IMR-90 (cell line): ENCODE measurements at regions not wholly inside any gene's neighbourhood (a gene's known extent, or its start where the extent isn't known, plus 50 kb on each side); places are given as distances from the start of the nearest gene placed in this dataset.

Source experiments
- ATAC-seq: fragments of 200-7000 bp; cut with Tn5 transposase; 2 replicates; pipeline ENCODE4 v1.9.1; 2020; ENCODE audit warnings: low read depth, mild to moderate bottlenecking, moderate library complexity
- BruUV-seq: library from RNA; stranded (reverse); fragments of 400-500 nt; replicated peaks from 2 replicates; lab custom pipeline; 2021; lab: Mats Ljungman, UMichigan
- CTCF ChIA-PET: fragments of 300-600 bp; formaldehyde crosslinking; extraction: SDS; loops from one replicate; lab custom pipeline; 2021; ENCODE audit warnings: antibody characterized with exemption; lab: Yijun Ruan, JAX
- POLR2A ChIA-PET: fragments of 300-600 bp; sonication (Branson Sonifier 250); formaldehyde crosslinking; loops from one replicate; lab custom pipeline; 2022; ENCODE audit warnings: antibody characterized with exemption; ENCODE audit not compliant: unreplicated experiment; lab: Charles Lee
- DNase-seq: peaks from one replicate; pipeline ENCODE4 v3.0.0; 2013
- H2AFZ ChIP-seq: replicated peaks from 2 replicates; pipeline ENCODE3; 2013; ENCODE audit warnings: low read length, mild to moderate bottlenecking; ENCODE audit not compliant: poor library complexity
- H2AK5ac ChIP-seq: 2 replicates; pipeline ENCODE4 v1.6.1; 2013; ENCODE audit warnings: low read depth, low read length, inconsistent platforms
- H2AK9ac ChIP-seq: replicated peaks from 2 replicates; pipeline ENCODE3; 2013; ENCODE audit warnings: mild to moderate bottlenecking, low read depth, low read length, moderate library complexity; ENCODE audit not compliant: poor library complexity
- H2BK120ac ChIP-seq: 2 replicates; pipeline ENCODE4 v1.6.1; 2013; ENCODE audit warnings: low read depth, low read length, inconsistent platforms
- H2BK15ac ChIP-seq: 3 replicates; pipeline ENCODE4 v1.6.1; 2013; ENCODE audit warnings: low read depth, low read length, inconsistent platforms
- H2BK20ac ChIP-seq: 2 replicates; pipeline ENCODE4 v1.6.1; 2013; ENCODE audit warnings: low read depth, mild to moderate bottlenecking, inconsistent platforms, low read length, moderate library complexity
- H2BK5ac ChIP-seq: 2 replicates; pipeline ENCODE4 v1.6.1; 2013; ENCODE audit warnings: mild to moderate bottlenecking, low read depth, low read length, inconsistent platforms; ENCODE audit not compliant: poor library complexity, severe bottlenecking
- H3K14ac ChIP-seq: replicated peaks from 2 replicates; pipeline ENCODE4 v1.6.1; 2013; ENCODE audit warnings: low read depth, low read length, inconsistent platforms
- H3K18ac ChIP-seq: 2 replicates; pipeline ENCODE4 v1.6.1; 2013; ENCODE audit warnings: low read depth, low read length, control low read depth
- H3K23ac ChIP-seq: 2 replicates; pipeline ENCODE4 v1.6.1; 2013; ENCODE audit warnings: low read depth, low read length, inconsistent platforms
- H3K27ac ChIP-seq: 2 replicates; pipeline ENCODE4 v1.5.1; 2013; ENCODE audit warnings: mild to moderate bottlenecking, control low read depth, low read length; ENCODE audit not compliant: insufficient read depth
- H3K27me3 ChIP-seq: 2 replicates; pipeline ENCODE4 v1.6.1; 2013; ENCODE audit warnings: low read length; ENCODE audit not compliant: control insufficient read depth, insufficient read depth
- H3K36me3 ChIP-seq: 2 replicates; pipeline ENCODE4 v1.6.1; 2013; ENCODE audit warnings: low read length, mixed read lengths; ENCODE audit not compliant: control insufficient read depth, insufficient read depth
- H3K4ac ChIP-seq: 2 replicates; pipeline ENCODE4 v1.6.1; 2013; ENCODE audit warnings: low read depth, low read length, inconsistent platforms
- H3K4me1 ChIP-seq: 2 replicates; pipeline ENCODE4 v1.6.1; 2013; ENCODE audit warnings: low read length, mixed read lengths; ENCODE audit not compliant: control insufficient read depth, insufficient read depth
- H3K4me2 ChIP-seq: 2 replicates; pipeline ENCODE4 v1.6.1; 2013; ENCODE audit warnings: low read depth, mild to moderate bottlenecking, control low read depth, low read length, moderate library complexity
- H3K4me3 ChIP-seq: 2 replicates; pipeline ENCODE4 v1.5.1; 2013; ENCODE audit warnings: low read depth, mild to moderate bottlenecking, control low read depth, low read length, moderate library complexity; ENCODE audit not compliant: insufficient read depth
- H3K56ac ChIP-seq: 2 replicates; pipeline ENCODE4 v1.6.1; 2013; ENCODE audit warnings: low read length, inconsistent platforms; ENCODE audit not compliant: insufficient read depth; ENCODE audit errors: extremely low read depth
- H3K79me1 ChIP-seq, 2 experiments: 2 replicates each; pipeline ENCODE4 v1.6.1; 2013; ENCODE audit warnings: low read length in 2 of 2, inconsistent platforms in 1 of 2, low read depth in 1 of 2
- H3K9ac ChIP-seq: 2 replicates; pipeline ENCODE4 v1.6.1; 2013; ENCODE audit warnings: low read depth, low read length, control low read depth
- H3K9me1 ChIP-seq: 2 replicates; pipeline ENCODE4 v1.6.1; 2013; ENCODE audit warnings: low read length, inconsistent platforms; ENCODE audit not compliant: insufficient read depth
- H3K9me3 ChIP-seq: 2 replicates; pipeline ENCODE4 v1.6.1; 2013; ENCODE audit warnings: low read length; ENCODE audit not compliant: control insufficient read depth, insufficient read depth
- H4K20me1 ChIP-seq: 2 replicates; pipeline ENCODE4 v1.6.1; 2013; ENCODE audit warnings: low read length, inconsistent platforms; ENCODE audit not compliant: insufficient read depth
- H4K5ac ChIP-seq: 2 replicates; pipeline ENCODE4 v1.6.1; 2013; ENCODE audit warnings: mild to moderate bottlenecking, low read depth, low read length, control low read depth
- H4K8ac ChIP-seq, 2 experiments: 2 replicates each; pipeline ENCODE4 v1.6.1; 2013; ENCODE audit warnings: low read depth in 2 of 2, low read length in 2 of 2, control low read depth in 1 of 2, inconsistent platforms in 1 of 2
- H4K91ac ChIP-seq: 2 replicates; pipeline ENCODE4 v1.6.1; 2013; ENCODE audit warnings: low read depth, low read length, inconsistent platforms; ENCODE audit not compliant: insufficient read depth
- BHLHE40 ChIP-seq: fragments of 150-350 bp; IDR thresholded peaks from 2 replicates; pipeline ENCODE4 v1.6.1; 2016; ENCODE audit warnings: mild to moderate bottlenecking, low read depth, low read length
- MAFK ChIP-seq: IDR thresholded peaks from 2 replicates; pipeline ENCODE4 v1.6.1; 2012; ENCODE audit warnings: low read depth, low read length, improper control_type of control experiment
- NFE2L2 ChIP-seq: fragments of 150-350 bp; IDR thresholded peaks from 2 replicates; pipeline ENCODE4 v1.6.1; 2016; ENCODE audit warnings: low read depth, mild to moderate bottlenecking, low read length
- RCOR1 ChIP-seq: IDR thresholded peaks from 2 replicates; pipeline ENCODE4 v1.6.1; 2012; ENCODE audit warnings: mild to moderate bottlenecking, low read length, improper control_type of control experiment; ENCODE audit not compliant: insufficient replicate concordance
- dilution Hi-C: fragments of 300-500 bp; cut with HindIII; formaldehyde crosslinking; loops from one replicate; pipeline ENCODE4 v1.14.3; 2018; ENCODE audit warnings: low sequenced_read_pairs; ENCODE audit not compliant: unreplicated experiment
- in situ Hi-C: fragments of 300-500 bp; cut with MboI; formaldehyde crosslinking; loops from 3 replicates; pipeline ENCODE4 v1.14.3; 2019; ENCODE audit warnings: low sequenced_read_pairs, inconsistent platforms, mixed read lengths
- intact Hi-C: fragments of 100-400 bp; cut with micrococcal nuclease; formaldehyde crosslinking; loops from 2 replicates; pipeline ENCODE4 v1.10.0; 2022

DNA sequence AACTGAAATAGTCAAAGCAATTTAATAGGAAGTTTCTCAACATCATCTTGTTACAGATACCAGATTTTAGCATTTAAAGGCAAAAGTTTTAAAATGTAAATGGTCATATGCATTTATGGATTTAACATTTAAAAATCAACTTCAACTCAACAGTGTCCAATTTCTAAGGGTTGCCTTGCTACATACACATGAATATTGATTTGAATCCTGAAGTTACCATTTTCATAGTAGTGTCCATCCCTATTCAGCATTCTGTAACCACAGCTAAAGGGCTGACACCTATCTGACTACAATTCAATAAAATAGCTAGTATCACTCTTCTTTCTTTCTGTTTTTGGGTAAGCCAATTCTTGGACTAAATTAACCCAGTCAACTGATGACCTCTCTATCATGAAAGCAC is 164.0 kb upstream of the CFAP20DC start:
- TF ChIP-seq RCOR1 (no peak), NFE2L2 (no peak), MAFK (no peak), BHLHE40 (no peak)
- Histone ChIP-seq H3K18ac (no peak overlapping the region; the same call in 1 of the 2 replicates), H3K4ac (no peak overlapping the region), H2AK5ac (no peak overlapping the region), H2BK120ac (no peak overlapping the region), H3K9ac (no peak overlapping the region), H3K56ac (no peak overlapping the region), H2BK15ac (no peak overlapping the region), H2BK20ac (no peak overlapping the region), H3K14ac (no peak overlapping the region), H4K5ac (no peak overlapping the region), H3K4me2 (no peak overlapping the region), H2AFZ (no peak overlapping the region), H4K20me1 (no peaks in the 10 kb centered on the region), H2AK9ac (no peak overlapping the region), H2BK5ac (no peak overlapping the region), H3K79me1 (no peaks in the 10 kb centered on the region), H3K4me3 (no peak overlapping the region), H3K23ac (no peak overlapping the region), H3K9me3 (no peaks in the 10 kb centered on the region), H3K27ac (no peak overlapping the region), H3K27me3 (no peaks in the 10 kb centered on the region), H3K9me1 (no peaks in the 10 kb centered on the region), H4K91ac (no peak overlapping the region), H3K4me1 (no peaks in the 10 kb centered on the region; the same call in 1 of the 2 replicates), H4K8ac (no peak overlapping the region), H3K36me3 (no peaks in the 10 kb centered on the region)
- DNase-seq, result no peak
- intact Hi-C loops (loop anchor here (2.0 to 10.0 kb wide), 4 partner anchors 392 to 1217 kb away; no protein-coding TSS in a partner anchor), in situ Hi-C loops (loop anchor here (5.0 kb wide), 2 partner anchors 358 to 643 kb away; no protein-coding TSS in a partner anchor), dilution Hi-C loops (no loop called here)
- ChIA-PET CTCF (interaction anchor here (0.6 kb wide), 1 partner anchor 442 kb away, joined by 3 read pairs; no protein-coding TSS in a partner anchor), POLR2A (no interaction called here)
- no peak for ATAC-seq
- BruUV-seq, result no TSS peak
